NCI-H748 (cell line): ENCODE measurements at regions not wholly inside any gene's neighbourhood (a gene's known extent, or its start where the extent isn't known, plus 50 kb on each side); places are given as distances from the start of the nearest gene placed in this dataset.

Experiments
- DNase-seq: peaks from one replicate; lab custom pipeline; 2025; ENCODE audit not compliant: unreplicated experiment; lab: John Stamatoyannopoulos, UW

DNA sequence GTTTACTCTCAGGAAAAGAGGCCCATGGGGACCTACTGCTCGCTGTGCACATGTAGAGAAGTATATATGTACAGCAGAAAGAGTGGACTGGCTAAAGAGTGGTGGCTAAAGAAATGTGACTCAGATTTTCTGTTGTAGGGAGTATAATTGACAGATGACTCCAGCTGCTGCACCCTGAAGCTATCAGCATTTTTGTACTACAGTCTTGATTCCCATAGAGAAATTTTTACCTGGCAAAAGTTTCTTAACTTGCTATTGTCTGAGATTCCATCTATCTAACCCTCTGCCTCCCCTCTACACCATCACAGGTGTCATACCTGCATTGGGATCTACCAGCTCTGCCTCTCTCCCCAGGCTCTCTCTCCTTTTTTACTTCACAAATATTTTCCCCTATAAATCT lies 296.0 kb upstream of the KYNU start:
- DNase-seq, result no peak

DNA sequence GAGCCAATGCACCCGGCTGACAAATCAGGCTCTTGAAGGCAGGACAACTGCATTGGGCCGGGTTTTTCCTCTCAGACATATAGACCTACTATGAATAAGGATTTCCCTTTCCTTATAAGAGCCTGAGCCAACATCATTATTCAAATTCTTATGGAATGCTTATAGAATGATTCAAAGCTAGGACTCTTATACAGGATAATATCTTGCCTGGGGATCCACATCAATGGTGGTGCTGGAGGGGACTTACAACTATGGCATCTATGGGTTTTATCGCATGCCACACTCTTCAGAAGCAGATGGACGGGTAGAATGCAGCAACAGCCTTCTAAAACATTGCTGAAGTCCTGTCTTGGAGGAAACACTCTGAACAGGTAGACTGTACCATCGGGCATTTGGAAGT lies 296.8 kb upstream of the KYNU start:
- DNase-seq, result no peak

DNA sequence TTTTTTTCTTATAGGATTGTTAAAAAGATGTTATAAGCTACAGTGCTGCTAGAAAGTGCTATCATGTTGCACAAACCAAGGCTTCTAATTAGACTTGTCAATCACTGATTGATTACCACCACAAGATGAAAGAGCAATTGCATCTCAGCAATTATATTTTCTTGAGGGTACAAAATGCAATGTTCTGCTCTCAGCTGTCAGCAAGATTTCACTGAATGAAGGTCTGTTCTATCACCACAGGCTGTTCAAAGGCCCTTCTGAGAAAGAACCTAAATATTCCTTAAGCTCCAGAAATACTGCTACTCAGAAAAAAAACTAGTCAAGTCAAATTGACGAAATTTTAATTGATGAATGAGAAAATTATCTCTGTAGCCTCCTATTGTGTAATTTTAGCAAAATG lies 301.9 kb upstream of the KYNU start:
- no peak for DNase-seq

DNA sequence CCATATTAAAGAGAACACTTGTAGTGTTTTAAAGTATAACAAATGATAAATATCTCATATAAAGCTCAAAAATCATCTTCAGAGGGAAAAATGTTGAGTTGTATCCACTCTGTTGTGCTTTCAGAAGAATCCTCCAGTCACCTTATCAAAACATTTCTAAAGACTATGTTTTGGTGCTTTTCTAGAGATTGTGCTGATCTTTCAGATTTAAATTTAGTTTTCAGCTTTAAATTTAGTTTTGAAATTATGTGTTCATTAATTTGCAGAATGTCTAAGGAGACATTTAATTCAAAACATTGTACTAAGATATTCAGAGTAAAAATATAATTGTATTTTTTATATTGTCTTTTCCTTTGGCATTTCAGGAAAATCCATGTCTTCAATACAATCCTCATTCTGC lies 303.1 kb upstream of the KYNU start:
- no peak for DNase-seq

DNA sequence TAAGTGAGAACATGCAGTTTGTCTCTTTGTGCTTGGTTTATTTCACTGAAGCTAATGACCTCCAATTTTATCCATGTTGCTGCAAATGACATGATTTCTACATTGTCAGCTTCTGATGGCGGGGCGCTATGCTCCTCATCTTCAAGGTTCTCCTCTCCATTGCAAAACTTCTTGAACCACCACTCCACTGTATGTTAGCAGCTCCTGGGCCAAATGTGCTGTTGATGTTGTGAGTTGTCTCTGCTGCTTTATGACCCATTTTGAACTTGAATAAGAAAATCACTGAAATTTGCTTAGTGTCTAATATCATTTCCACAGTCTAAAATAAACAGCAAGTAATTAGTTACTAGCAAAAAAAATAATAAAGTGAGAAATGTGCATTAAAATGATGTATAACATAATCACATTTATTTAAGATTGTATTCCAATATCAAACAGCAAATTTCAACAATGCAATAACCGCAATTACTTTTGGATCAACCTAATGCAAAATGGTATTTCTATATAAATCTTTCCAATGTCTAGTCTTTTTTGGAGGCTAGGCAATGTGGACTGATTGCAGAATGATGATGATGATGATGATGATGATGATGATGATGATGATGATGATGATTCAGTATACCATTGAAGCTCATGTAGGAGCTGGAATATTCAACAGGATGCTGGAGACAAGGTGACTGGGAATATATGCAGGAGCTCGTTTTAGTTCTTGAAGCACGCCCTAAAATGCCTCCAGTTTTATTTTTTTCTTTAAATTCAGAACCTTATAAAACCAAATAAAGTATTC lies 304.9 kb upstream of the KYNU start:
- DNase-seq, result no peak

DNA sequence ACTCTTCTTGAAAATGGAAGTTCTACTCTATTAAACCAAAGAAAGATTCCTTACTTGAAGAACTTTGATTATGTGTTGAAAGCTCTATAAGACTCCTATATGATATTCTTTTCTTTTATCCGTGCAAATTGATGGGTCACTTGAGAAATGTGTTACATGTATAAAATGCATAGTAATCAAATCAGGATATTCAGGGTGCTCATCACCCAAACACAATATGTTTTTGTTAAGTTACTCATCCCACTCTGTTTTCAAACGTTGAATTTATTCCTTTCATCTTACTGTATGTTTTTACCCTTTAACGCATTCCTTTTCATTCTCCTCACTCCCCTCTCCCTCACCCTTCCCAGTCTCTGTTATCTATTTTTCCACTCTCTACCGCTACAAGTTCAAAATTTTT lies 305.5 kb upstream of the KYNU start:
- no peak for DNase-seq

DNA sequence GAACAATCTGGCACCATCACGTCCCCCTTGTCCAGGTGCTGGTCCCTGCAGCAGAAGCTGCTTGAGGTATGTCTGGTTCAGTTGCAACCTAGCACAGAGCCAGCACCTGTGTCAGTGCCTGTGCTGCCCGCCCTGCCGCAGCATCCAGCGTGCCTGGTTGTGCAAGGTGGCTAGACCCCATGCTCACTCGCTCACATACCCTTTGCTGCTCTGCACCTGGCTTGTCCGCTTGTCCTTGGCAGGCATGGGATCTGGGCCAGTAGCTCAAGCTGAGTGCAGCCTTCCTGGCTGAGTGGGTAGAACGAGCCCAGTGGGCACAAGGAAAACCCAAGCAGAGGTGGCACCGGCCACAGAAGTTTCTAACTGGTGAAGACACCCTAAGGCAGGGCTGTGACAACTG lies 314.6 kb upstream of the KYNU start:
- no peak for DNase-seq

DNA sequence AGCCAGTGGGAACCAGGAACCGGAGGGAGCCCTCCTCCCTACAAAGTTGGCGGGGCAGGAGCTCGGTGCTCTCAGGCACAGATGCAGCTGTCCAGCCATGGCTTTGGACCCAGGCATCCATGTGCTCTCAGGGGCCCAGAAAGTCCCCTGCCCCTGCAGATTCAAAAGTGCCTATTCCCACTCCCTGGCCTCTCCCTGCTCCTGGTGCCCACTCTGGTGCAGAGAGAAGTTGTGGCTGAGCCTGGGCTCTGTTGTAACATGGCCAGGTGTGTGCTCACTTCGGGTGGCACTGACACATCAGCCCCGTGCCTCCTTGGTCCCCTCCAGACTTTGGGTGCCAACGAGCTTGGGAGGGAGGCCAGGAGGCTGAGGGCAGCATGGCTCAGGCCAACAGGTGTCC lies 315.8 kb upstream of the KYNU start:
- no peak for DNase-seq

DNA sequence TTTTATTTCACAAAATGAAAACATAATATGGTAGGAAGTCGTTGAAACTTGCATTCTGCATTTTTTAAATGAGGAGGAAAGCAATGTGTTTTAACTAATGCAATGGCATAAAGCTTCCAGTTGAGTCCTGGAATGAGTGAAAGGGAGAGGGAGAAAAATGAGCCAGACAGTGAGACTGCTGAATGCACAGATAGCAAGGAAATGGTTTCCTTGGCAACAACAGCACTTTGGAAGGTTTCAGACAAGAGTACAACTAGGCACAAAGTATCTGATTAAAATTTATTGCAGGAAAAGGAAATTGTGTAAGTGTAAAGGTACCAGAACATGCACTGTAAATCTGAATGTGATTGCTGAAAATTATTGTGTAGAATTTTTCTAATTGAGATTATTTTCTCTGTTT lies 320.1 kb upstream of the KYNU start:
- DNase-seq, result peak; percentile 8

DNA sequence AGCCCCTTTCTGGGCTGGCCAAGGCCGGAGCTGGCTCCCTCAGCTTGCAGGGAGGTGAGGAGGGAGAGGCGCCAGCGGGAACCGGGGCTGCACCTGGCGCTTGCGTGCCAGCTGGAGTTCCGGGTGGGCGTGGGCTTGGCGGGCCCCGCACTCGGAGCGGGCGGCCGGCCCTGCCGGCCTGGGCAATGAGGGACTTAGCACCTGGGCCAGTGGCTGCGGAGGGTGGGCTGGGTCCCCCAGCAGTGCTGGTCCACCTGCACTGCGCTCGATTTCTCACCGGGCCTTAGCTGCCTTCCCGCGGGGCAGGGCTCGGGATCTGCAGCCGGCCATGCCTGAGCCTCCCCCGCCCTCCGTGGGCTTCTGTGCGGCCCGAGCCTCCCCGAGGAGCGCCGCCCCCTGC lies 331.5 kb upstream of the KYNU start:
- peak; percentile 31 for DNase-seq

DNA sequence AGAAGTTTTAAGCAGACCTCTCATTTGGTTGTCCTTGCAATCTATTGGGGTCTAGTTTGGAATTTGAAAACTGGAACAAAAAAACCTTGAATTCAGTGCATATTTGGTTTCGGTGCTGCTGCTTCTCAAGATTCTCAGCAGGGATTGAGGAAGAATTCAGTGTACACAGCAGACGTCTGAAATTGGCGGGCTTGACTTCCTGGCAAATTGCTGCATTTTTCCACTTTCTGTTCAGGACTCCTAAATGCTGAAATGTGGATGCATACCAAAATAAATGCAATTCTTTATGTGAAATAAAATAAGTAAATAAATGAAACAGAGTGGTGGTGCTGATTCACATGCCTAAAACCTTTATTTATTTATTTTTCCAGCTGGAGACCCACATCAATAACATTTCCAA lies 332.4 kb upstream of the KYNU start:
- no peak for DNase-seq

DNA sequence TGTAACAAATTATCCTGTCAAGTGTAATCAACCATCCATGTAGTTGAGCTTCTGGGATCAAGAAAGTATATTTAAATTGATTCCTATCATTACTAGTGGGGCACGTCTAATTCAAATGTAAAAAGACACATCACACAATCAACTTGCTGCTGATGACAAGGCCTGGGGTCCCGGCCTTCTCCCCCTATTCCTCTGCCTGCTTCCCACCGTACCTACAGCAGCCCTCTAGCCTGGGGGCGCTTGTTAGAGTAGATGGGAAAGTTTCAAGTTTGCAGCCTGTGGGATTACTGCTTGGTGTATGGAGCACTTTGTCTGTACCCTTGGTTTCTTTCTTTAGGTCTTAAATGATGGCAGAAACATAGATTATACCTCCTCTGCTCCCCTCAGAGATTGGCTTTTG lies 333.3 kb upstream of the KYNU start:
- no peak for DNase-seq

DNA sequence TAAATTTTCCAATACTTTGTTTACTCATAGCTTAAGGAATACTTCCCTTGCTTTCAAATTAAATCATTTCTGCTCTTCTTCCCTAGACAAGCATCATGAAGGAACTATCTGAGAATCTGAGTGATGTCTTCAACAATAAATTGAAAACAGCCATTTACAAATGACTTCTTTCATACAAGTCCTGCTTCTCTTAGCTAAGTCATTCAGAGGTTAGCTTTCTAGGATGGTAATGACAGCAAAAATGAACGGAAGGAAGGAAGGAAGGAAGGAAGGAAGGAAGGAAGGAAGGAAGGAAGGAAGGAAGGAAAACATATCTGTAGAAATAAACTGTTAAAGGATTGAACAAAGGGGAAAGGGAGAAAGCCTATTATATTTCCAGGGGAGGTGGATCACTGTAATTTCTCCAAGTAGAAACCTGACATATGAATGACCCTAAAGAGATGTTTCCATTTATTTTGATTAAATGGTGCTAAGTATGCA lies 335.0 kb upstream of the KYNU start:
- DNase-seq, result no peak

DNA sequence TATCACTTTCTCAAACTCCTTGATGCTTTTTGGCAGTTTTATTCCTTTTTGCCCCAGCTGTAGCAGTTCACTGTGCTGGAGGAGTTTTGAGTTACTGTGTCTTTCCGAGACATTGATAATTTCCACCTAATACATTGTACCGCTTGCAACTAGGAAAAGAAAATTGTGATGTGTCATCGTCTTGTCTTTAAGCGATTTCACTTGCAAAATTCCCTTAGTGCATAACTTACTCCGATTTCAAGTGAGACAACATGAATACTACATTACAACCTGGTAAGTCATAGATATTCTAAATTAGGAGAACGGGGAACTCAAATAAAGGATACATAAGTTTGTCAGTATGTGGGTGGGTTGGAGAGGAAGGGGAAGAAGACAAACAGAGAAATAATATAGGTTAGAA lies 340.5 kb upstream of the KYNU start:
- DNase-seq, result no peak

DNA sequence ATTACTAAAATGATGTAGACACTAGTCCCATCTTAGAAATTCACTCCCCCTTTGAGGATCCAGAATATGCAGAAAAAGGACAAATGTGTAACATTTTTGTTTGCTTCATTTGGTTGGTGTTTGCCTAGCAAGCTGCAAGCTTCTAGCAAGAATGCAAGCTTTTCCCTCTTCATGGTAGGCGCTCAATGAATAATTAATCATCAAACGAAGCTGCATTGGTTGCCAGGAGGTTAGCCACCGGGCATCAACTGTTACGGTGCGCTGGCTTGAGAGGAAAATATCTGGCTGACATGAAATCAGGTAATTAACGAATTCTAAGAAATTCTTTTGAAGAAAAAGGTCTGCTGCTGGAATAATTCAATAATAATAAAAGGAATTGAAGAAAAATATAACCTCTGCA lies 341.0 kb upstream of the KYNU start:
- no peak for DNase-seq

DNA sequence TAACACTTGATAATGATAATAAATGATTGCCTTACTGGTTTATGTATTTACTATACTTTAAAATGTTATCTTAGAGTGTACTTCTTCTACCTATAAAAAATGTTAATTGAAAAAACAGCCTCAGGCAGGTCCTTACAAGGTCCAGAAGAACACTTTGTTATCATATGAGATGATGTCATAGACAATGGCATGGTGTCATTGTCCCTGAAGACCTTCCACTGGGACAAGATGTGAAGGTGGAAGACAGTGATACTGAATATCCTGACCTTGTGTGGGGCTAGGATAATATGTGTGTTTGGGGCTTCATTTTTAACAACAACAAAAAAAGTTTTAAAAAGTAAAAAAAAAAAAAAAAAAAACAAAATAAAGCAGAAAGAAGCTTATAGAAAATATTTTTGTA lies 342.2 kb upstream of the KYNU start:
- no peak for DNase-seq

DNA sequence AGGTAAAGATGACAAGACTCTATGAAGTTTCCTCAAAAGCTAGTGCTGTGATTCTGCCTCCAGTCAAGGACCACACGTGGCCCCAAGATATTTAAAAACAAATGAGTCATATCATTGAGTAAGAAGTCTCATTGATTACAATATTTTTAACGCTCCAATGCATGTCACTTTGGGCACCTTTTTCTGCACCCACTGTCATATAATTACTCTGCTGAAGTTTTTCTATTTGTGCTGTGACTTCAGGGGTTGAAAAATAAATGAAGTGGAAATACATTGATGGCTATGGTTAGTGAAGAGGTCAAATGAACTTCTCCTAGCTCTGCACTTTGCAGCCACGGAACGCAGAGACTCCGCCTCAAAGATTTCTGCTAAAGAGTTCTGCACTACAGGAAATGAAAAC lies 344.3 kb upstream of the KYNU start:
- DNase-seq, result no peak

DNA sequence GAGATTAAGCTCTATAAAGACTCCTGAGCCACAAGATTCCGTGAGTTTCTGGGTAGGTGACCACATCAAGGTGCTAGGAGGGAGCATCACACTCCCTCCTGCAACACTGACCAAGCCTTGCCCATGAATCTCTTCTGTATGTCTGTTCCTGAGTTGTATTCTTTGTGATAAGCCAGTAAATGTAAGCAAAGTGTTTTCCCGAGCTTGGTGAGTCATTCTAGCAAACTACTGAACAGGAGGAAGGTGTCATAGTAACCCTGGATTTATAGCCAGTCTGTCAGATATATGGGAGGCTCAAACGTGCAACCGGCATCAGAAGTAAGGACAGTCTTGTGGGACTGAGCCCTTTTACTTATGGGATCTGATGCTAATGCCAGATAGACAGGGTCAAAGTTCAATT lies 346.1 kb upstream of the KYNU start:
- no peak for DNase-seq

DNA sequence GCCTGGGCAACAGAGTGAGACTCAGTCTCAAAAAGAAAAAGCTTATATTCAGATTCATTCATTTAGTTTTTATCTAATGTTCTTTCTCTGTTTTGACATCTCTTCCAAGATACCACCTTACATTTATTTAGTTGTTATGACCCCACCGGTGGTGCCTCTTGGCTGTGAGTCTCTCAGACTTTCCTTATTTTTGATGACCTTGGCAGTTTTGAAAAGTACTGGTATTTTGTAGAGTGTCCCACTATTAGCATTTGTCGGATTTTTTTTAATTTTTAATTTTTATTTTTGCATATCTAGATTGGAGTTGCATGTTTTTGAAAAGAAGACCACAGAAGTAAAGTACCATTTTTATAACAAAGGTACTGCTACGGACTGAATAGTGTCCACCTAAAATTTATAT lies 351.7 kb upstream of the KYNU start:
- DNase-seq, result no peak

DNA sequence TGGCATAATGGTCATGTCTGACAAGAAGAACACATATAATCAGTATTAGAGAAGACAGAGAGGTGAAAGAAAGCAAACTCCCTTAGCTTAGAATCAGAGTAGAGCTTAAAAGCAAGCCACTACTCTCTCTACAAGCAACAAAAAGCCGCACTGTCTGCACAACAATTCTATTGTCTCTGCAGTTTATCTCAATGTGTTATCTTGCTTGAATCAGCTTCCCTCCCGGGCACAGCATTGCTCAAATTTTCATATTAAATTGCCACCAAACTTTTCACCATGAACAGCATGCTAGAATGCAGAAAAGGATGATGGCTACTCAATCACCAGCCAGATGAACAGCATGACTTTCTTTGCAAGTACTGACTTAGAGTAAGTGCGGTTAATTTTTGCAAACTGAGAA lies 356.0 kb upstream of the KYNU start:
- DNase-seq, result no peak

DNA sequence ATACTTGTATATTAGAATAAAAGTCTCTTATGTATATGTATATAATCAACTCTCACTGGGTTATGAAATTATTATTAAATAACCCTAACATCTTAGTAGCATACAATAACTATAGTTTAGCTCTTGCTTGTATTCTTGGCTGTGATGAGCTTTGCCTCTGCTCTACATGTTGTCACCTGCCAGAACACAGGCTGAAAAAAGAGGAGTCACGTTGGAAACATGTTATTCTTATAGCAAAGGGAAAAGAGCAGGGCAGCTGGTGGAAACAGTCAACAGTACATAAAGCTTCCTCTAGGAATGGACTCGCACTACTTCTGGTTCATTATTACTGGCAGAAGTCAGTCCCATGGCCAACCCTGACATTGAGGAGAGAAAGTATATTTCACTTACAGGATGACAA lies 362.0 kb upstream of the KYNU start:
- DNase-seq, result no peak

DNA sequence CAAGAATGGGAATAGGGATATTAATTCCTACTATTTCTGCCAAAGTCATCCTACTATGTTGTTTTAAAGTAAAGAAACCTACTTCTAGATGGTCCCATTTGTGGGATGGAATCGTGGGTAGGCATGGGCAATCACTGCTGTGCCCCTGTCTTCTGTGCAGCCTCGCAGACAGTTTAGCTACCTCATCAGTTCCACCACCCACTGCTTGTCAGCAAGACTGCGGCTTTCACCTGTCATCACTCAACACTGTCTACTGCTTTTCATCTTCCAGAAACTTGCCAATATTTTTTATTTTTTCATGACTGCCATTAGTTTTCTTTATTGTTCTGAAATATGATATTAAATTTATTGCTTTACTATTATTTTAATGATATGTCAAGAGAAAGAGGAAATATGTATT lies 368.1 kb upstream of the KYNU start:
- no peak for DNase-seq

DNA sequence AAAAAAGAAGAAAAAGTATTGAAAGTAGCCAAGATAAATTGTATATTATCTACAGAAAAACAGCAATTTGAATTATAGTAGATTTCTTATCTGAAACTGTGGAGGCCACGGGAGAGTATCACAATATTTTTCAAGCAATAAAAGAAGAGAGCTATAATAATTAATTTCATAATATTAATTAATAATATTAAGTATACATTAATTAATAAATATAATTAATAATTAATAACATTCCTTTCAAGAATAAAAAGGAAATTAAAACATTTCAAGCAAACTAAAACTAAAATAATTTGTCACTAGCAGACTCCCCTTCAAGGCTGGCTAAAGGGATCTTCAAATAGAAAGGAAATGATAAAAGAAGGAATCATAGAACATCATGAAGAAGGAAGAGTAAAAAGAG lies 372.7 kb upstream of the KYNU start:
- DNase-seq, result no peak
